Motor neuron (in vitro differentiated cells): ENCODE measurements at regions not wholly inside any gene's neighbourhood (a gene's known extent, or its start where the extent isn't known, plus 50 kb on each side); places are given as distances from the start of the nearest gene placed in this dataset.
A peak's percentile ranks its signal among the peaks of the same experiment; 100 is the strongest.
"Not testable (repeated sequence)": the region's sequence is repeated elsewhere in the genome, so short reads cannot be mapped to it uniquely, and the experiment has no call there.

Source experiments
- ATAC-seq, 8 experiments: fragments of 200-7000 bp; cut with Tn5 transposase; replicated peaks in 6 of 8; 2 replicates each; pipeline ENCODE4 v1.8.0; 2021; ENCODE audit warnings: mild to moderate bottlenecking in 8 of 8, moderate library complexity in 8 of 8
- H3K27ac ChIP-seq, 2 donors: fragments of 250-450 bp; sonication (Bioruptor Pico); 2 replicates each; pipeline ENCODE4 v1.9.0; 2021; ENCODE audit warnings: antibody characterized with exemption in 2 of 2, mild to moderate bottlenecking in 2 of 2, moderate library complexity in 1 of 2
- H3K4me1 ChIP-seq, 2 donors: fragments of 250-450 bp; sonication (Bioruptor Pico); replicated peaks in 1 of 2; 2 replicates each; pipeline ENCODE4 v1.6.1; 2021; ENCODE audit warnings: antibody characterized with exemption in 2 of 2, mild to moderate bottlenecking in 2 of 2, moderate library complexity in 1 of 2
- H3K4me3 ChIP-seq, 5 donors: fragments of 250-450 bp; sonication (Bioruptor Pico); 2 replicates each; pipeline ENCODE4 v1.9.0; 2021; ENCODE audit warnings: antibody characterized with exemption in 5 of 5, mild to moderate bottlenecking in 5 of 5, moderate library complexity in 4 of 5
- WGBS, 10 experiments: fragments of 450-650 bp; shearing (Covaris generic); methylation state at CpG; one replicate each; pipeline ENCODE4 v1.0.0; 2022; 5-methylcytosine and 5-hydroxymethylcytosine counted together
- in situ Hi-C, 9 experiments: fragments of 400-800 bp; cut with MboI; loops; one replicate each; pipeline ENCODE4 v1.15.0; 2021; ENCODE audit warnings: low sequenced_read_pairs in 9 of 9, low pct_unique_long_range_greater_than_20kb in 2 of 9; ENCODE audit not compliant: unreplicated experiment in 9 of 9

GRCh38 chrX:47723083-47723482 lies 64.1 kb upstream of the UXT start:
- H3K4me1 ChIP-seq, result no peaks in the 10 kb centered on the region
- WGBS, 10 experiments, result 80% methylated on average over 1 of the region's 5 CpGs; no CpG with 5 or more reads in 9 of the 10 experiments
- in situ Hi-C loops, result no loop called here
- H3K4me3 ChIP-seq, result no peak overlapping the region
- ATAC-seq, result no peak
- H3K27ac ChIP-seq, result no peak overlapping the region

GRCh38 chrX:47722260-47722659 lies 63.3 kb upstream of the UXT start:
- no peak overlapping the region for H3K27ac ChIP-seq
- ATAC-seq, result no peak
- WGBS, 10 experiments, result no CpG with 5 or more reads among the region's 3 CpGs
- no peaks in the 10 kb centered on the region for H3K4me1 ChIP-seq
- in situ Hi-C loops, result no loop called here
- no peak overlapping the region for H3K4me3 ChIP-seq

DNA sequence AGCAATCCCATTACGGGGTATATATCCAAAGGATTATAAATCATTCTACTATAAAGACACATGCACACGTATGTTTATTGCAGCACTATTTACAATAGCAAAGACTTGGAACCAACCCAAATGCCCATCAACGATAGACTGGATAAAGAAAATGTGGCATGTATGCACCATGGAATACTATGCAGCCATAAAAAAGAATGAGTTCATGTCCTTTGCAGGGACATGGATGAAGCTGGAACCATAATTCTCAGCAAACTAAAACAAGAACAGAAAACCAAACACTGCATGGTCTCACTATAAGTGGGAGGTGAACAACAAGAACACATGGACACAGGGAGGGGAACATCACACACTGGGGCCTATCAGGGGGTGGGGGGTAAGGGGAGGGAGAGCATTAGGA lies 56.1 kb upstream of the UXT start:
- H3K4me3 ChIP-seq, H3K27ac ChIP-seq, ATAC-seq, in situ Hi-C loops, H3K4me1 ChIP-seq: not testable (repeated sequence)
- 20 to 70% methylated on average over 1 to 2 of the region's 3 CpGs; no CpG with 5 or more reads in 8 of the 10 experiments for WGBS, 10 experiments

DNA sequence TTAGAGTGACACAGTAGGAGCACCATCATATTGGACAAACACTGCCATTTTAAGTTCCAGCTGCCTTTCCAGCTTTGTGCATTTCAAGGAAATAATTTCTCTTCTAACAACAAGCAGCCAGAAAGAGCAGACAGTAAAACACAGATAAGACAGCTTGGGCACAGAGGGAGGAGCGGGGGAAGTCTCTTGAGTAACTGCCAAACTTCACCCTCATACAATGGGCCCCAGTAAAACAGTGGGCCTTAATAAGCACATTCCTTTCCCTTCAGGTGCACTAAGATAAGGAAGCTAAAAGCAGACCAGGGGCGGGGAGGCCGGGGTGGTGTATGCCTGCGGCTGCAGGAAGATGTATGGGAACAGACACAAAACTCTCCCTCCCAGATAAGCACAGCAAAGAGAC lies 53.7 kb upstream of the UXT start:
- in situ Hi-C loops, ATAC-seq, H3K27ac ChIP-seq, H3K4me1 ChIP-seq, H3K4me3 ChIP-seq: not testable (repeated sequence)
- 48 to 100% (median 67%) methylated on average over 1 to 3 of the region's 4 CpGs; no CpG with 5 or more reads in 7 of the 10 experiments for WGBS, 10 experiments

DNA sequence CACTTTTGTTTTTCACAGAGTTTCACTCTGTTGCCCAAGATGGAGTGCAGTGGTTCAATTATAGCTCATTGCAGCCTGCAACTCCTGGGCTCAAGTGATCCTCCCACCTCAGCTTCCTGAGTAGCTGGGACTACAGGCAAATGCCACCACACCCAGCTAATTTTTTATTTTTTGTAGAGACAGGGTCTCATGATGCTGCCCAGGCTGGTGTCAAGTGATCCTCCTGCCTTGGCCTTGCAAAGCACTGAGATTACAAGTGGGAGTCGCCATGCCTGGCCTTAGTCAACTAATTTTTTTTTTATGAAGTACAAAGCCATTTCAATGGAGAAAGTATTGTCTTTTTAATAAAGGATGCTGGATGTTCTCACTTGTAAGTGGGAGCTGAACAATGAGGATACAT lies 51.3 kb upstream of the UXT start:
- Histone ChIP-seq H3K4me3 (no peak overlapping the region), H3K27ac (no peak overlapping the region), H3K4me1 (no peaks in the 10 kb centered on the region)
- in situ Hi-C loops, result no loop called here
- 45% methylated on average over 1 of the region's 1 CpG; no CpG with 5 or more reads in 9 of the 10 experiments for WGBS, 10 experiments
- peak in 2 of 8 experiments; percentile 65 to 67 for ATAC-seq
